Epithelial cell of esophagus (primary cell): ENCODE measurements at regions not wholly inside any gene's neighbourhood (a gene's known extent, or its start where the extent isn't known, plus 50 kb on each side); places are given as distances from the start of the nearest gene placed in this dataset.

Experiments used
- DNase-seq: peaks from one replicate; pipeline ENCODE4 v3.0.0; 2010; ENCODE audit warnings: low read depth
- H3K4me3 ChIP-seq: 2 replicates; pipeline ENCODE4 v1.5.1; 2011; ENCODE audit warnings: mild to moderate bottlenecking, low read length, control low read depth
- TF ChIP-seq, protein P1 (sequence below): IDR thresholded peaks from 2 replicates; pipeline ENCODE4 v1.5.1; 2011; ENCODE audit warnings: low read depth, mild to moderate bottlenecking, low read length, control low read depth, inconsistent platforms; ENCODE audit not compliant: insufficient read depth; ENCODE audit errors: missing control alignments

DNA sequence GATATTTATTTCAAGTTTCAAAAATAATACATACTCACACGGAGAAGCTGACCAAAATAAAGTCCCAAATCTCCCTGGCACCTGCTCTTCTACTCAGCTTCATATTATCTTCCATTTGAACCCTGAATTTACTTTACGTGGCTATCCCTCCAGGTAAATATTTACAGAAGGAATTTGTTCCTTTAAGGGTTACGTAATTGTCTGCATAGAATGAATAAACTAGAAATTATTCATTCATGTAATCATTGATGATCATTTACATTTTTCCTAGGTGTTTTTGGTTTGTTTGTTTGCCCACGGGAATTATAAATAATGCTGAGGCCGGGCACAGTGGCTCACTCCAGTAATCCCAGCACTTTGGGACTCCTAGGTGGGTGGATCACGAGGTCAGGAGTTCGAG, 251.2 kb downstream of the PLK2 start:
- TF ChIP-seq, protein P1, sequence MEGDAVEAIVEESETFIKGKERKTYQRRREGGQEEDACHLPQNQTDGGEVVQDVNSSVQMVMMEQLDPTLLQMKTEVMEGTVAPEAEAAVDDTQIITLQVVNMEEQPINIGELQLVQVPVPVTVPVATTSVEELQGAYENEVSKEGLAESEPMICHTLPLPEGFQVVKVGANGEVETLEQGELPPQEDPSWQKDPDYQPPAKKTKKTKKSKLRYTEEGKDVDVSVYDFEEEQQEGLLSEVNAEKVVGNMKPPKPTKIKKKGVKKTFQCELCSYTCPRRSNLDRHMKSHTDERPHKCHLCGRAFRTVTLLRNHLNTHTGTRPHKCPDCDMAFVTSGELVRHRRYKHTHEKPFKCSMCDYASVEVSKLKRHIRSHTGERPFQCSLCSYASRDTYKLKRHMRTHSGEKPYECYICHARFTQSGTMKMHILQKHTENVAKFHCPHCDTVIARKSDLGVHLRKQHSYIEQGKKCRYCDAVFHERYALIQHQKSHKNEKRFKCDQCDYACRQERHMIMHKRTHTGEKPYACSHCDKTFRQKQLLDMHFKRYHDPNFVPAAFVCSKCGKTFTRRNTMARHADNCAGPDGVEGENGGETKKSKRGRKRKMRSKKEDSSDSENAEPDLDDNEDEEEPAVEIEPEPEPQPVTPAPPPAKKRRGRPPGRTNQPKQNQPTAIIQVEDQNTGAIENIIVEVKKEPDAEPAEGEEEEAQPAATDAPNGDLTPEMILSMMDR = no peak
- no peak overlapping the region for H3K4me3 ChIP-seq

DNA sequence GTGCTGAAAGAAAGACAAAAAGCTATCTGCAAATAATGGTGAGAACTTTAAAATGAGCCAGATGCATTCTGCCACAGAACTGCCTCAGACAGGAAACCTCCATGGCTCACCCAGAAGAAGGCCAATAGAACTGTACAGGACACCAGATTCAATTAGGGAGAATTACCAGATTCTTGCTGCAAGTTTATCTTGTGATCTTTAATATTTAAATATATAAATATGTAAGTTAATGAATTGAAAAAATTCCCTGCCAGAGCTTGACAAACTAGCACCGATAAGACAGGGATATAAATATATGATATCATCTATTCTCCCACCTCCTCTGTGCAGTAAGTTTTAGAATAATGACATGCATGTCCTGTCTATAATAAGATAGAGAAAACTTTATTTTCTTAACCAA, 252.8 kb downstream of the PLK2 start:
- TF ChIP-seq, protein P1 = no peak
- DNase-seq = no peak
- no peak overlapping the region for H3K4me3 ChIP-seq

More for the DNA sequence above, 251.2 kb downstream of the PLK2 start:
- DNase-seq = no peak

DNA sequence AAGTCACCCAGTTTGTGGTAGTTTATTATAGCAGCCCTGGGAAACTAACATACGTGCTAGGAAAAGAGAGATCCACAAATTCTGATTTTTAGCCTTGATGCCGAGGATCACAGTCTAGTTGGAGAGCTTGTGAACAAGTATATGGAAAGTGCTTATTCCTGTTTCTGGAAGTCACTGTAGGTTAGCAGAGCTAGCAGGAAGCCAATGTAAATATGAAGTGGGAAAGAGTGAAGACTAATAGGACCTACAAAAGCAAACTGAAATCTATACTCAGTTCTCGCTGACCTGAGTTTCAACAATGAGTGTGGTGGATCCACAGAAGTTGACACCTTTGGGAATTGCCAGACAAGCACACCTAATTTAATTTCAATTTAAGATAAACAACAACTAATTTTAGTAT, 254.9 kb downstream of the PLK2 start:
- DNase-seq = no peak
- TF ChIP-seq, protein P1 = no peak
- no peak overlapping the region for H3K4me3 ChIP-seq

DNA sequence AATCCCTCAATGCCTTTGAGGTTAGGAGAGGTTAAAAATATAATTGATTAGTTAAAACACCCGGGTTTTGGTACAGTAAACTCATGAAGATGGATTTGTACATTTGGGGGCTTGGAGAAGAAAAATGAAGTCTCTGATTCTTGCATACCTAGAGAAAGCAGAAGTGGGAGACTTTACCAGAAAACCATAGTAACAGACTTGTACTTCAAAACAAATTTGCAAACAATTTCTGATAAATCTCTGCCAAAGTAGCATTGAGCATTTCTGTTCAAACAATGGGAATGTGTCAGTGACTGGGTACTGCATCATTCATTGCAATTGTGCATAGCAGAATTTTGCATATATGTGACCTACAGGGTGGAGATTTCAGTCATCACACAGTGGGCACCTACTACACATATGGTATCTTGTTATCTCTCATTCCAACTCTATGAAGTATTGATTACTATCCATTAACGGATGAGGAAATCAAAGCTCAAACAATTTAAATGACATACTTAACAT, 256.9 kb downstream of the PLK2 start:
- TF ChIP-seq, protein P1 = no peak
- no peak for DNase-seq
- H3K4me3 ChIP-seq = no peak overlapping the region

DNA sequence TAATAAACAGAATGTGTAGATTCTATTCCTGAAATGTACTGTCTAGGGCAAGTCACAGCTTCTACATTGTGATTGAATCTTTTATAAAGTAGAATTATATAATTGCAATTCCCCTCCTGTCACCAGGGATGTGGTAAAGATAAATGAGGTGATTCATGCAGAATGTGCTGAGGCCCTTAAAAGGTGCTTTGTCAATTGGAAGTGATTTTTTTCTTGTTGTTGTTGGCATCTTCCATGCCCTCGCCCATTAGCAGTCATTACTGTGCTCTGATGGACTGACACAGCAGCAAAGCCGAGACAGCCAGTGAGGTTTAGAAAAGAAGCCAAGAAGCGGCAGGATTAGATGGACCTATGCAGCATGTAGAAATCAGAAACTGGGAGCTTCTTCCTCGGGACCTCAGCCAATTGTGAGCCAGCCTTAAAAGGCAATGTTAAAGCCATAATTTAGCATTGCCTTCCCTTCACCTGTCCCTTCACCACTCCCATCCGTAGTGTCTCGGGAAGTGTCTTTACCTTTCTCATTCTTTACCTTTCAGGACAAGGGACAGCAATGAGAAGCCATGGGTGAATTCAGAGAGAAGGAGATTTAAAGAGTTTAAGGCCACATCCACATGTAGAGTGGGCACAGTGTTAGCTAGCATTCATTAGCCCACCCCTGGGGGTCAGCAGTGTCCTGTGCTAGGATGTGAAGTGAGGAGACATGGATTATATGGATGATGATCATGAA, 257.8 kb downstream of the PLK2 start:
- DNase-seq = peak; percentile 48
- H3K4me3 ChIP-seq = no peak overlapping the region
- TF ChIP-seq, protein P1 = no peak

DNA sequence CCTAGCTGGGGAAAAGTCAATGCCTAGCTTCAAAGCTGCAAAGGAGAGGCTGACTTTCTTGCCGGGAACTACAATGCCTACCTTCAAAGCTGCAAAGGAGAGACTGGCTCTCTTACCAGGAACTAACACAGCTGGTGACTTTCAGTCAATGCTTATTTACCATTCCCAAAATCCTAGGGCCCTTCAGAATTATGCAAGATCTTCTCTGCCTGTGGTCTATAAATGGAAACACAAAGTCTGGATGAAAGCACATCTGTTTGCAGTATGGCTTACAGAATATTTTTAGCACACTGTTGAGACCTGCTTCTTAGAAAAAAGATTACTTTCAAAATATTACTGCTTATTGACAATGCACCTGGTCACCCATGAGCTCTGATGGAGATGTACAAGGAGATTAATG, 259.4 kb downstream of the PLK2 start:
- DNase-seq = no peak
- TF ChIP-seq, protein P1 = no peak
- H3K4me3 ChIP-seq = no peak overlapping the region

DNA sequence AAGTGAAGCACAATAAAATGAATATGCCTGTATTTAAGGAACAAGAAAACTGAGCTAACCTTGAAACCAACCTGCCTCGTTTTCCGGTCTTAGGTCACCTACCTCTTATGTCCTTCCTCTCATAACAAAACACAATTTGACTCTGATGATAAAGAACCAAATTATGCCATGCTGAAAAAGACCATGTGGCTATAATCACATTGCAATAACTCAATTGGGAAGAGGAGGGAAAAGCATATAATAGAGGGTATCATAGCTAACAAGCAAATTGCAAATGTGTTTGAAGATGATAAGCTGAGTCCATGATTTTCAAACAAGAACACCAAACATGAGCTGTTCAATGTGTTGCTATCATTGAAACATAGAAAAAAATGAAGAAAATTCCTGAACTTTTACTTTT, 260.8 kb downstream of the PLK2 start:
- no peak for DNase-seq
- no peak overlapping the region for H3K4me3 ChIP-seq
- TF ChIP-seq, protein P1 = no peak
